ENCODE measurements at regions not wholly inside any gene's neighbourhood (a gene's known extent, or its start where the extent isn't known, plus 50 kb on each side); places are given as distances from the start of the nearest gene placed in this dataset.

DNA sequence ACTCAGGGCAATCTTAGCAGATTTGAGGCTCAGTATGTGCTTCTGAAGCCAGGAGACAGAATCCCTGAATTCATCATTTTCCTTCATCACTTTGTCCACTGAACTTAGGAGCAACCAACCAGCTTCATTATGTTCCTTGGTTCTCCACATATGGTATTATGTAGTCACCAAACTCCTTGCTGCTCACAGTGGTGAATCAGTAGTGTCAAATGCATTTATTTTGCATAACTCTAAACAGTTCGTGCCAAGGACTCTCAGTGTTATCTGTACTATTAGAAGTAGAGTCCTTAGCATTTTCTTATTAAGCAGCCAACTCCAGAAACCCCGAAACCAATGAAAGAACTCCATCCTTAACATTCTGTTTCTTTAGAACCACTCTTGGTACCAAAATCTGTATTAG, 466.9 kb upstream of the RGS6 start:
- TF ChIP-seq CTCF (IDR thresholded peaks at IDR 0.05) (no peak), POLR2A (IDR thresholded peaks at IDR 0.05) (no peak), POLR2AphosphoS5 (IDR thresholded peaks at IDR 0.05) (no peak), EP300 (IDR thresholded peaks at IDR 0.05) (no peak)
